ENCODE measurements at regions not wholly inside any gene's neighbourhood (a gene's known extent, or its start where the extent isn't known, plus 50 kb on each side); places are given as distances from the start of the nearest gene placed in this dataset.

GRCh38 chr1:232728507-232729263 lies 76.5 kb upstream of the MAP10 start:
- Histone ChIP-seq H3K4me3 (ENCODE audit: low read depth in 2 of 2, low read length in 2 of 2) (no peak overlapping the region), H3K36me3 (ENCODE audit: control insufficient read depth, insufficient read depth, low read length) (no peaks in the 10 kb centered on the region), H3K27me3 (ENCODE audit: control insufficient read depth, insufficient read depth, low read length) (no peaks in the 10 kb centered on the region), H3K27ac (ENCODE audit: low read length) (no peak overlapping the region), H3K9me3 (ENCODE audit: control insufficient read depth, insufficient read depth, low read depth, low read length) (no peaks in the 10 kb centered on the region), H3K4me1 (ENCODE audit: control insufficient read depth, insufficient read depth, low read length) (no peaks in the 10 kb centered on the region)
- DNase-seq (ENCODE audit: low read depth, low spot score) (no peak), ATAC-seq (no peak)
- in situ Hi-C loops (cut with HindIII; ENCODE audit: low pct_unique_long_range_greater_than_20kb, low sequenced_read_pairs) = no loop called here
- ChIA-PET POLR2A (no interaction called here), CTCF (no interaction called here)
- BruUV-seq (replicated peaks) = no TSS peak
- TF ChIP-seq POLR2AphosphoS5 (IDR thresholded peaks at IDR 0.05; ENCODE audit: low read depth, low read length) = no peak
- no peak for TF ChIP-seq SIN3A (IDR thresholded peaks at IDR 0.05; ENCODE audit: borderline replicate concordance, insufficient read depth, low read depth, low read length)
- TF ChIP-seq, protein P1, sequence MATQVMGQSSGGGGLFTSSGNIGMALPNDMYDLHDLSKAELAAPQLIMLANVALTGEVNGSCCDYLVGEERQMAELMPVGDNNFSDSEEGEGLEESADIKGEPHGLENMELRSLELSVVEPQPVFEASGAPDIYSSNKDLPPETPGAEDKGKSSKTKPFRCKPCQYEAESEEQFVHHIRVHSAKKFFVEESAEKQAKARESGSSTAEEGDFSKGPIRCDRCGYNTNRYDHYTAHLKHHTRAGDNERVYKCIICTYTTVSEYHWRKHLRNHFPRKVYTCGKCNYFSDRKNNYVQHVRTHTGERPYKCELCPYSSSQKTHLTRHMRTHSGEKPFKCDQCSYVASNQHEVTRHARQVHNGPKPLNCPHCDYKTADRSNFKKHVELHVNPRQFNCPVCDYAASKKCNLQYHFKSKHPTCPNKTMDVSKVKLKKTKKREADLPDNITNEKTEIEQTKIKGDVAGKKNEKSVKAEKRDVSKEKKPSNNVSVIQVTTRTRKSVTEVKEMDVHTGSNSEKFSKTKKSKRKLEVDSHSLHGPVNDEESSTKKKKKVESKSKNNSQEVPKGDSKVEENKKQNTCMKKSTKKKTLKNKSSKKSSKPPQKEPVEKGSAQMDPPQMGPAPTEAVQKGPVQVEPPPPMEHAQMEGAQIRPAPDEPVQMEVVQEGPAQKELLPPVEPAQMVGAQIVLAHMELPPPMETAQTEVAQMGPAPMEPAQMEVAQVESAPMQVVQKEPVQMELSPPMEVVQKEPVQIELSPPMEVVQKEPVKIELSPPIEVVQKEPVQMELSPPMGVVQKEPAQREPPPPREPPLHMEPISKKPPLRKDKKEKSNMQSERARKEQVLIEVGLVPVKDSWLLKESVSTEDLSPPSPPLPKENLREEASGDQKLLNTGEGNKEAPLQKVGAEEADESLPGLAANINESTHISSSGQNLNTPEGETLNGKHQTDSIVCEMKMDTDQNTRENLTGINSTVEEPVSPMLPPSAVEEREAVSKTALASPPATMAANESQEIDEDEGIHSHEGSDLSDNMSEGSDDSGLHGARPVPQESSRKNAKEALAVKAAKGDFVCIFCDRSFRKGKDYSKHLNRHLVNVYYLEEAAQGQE (IDR thresholded peaks at IDR 0.05; ENCODE audit: insufficient read depth in 1 of 2, low read depth in 2 of 2, low read length in 1 of 2) = no peak
- no peak for TF ChIP-seq CTCF (IDR thresholded peaks at IDR 0.05)
- TF ChIP-seq TCF7L2 (IDR thresholded peaks at IDR 0.05; ENCODE audit: low read depth, low read length) = no peak
- intact Hi-C loops (cut with micrococcal nuclease; ENCODE audit: unreplicated experiment) = no loop called here

DNA sequence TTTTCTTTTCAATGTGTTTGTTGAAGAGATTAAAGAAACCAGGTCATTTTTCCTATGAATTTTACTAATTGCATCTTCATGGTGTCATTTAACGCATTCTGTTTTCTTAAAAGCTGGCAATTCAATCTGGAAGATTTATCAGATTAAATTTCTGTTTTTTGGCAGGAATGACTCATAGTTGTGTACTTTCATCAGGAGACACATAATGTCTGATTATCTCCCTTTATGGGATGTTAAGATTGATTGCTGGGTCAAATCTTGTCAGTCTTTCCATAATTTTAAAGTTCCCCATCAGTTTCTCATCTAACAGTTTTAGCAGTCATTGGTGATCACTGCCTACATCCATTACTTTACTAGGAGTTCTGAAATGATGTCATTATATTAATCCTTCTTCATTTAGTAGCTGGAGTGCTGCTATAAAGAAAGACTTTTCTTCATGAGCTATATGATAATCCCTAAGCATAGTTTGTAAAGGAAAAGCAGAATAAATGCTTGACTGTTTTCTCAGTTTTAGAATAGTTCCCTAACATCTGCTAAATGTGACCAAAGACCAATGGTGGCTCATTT lies 72.8 kb upstream of the MAP10 start:
- CTCF ChIA-PET = no interaction called here
- no peaks in the 10 kb centered on the region for H3K9me3 ChIP-seq (ENCODE audit: control insufficient read depth, insufficient read depth, low read depth, low read length)
- BruUV-seq (replicated peaks) = no TSS peak
- TF ChIP-seq, protein P1 (IDR thresholded peaks at IDR 0.05; ENCODE audit: insufficient read depth in 1 of 2, low read depth in 2 of 2, low read length in 1 of 2) = no peak
- POLR2A ChIA-PET = no interaction called here
- intact Hi-C loops (cut with micrococcal nuclease; ENCODE audit: unreplicated experiment) = no loop called here
- H3K4me1 ChIP-seq (ENCODE audit: control insufficient read depth, insufficient read depth, low read length) = no peaks in the 10 kb centered on the region
- DNase-seq (ENCODE audit: low read depth, low spot score) = no peak
- in situ Hi-C loops (cut with HindIII; ENCODE audit: low pct_unique_long_range_greater_than_20kb, low sequenced_read_pairs) = no loop called here
- no peak overlapping the region for H3K4me3 ChIP-seq (ENCODE audit: low read depth in 2 of 2, low read length in 2 of 2)
- no peak overlapping the region for H3K27ac ChIP-seq (ENCODE audit: low read length)
- ATAC-seq = no peak
- no peaks in the 10 kb centered on the region for H3K36me3 ChIP-seq (ENCODE audit: control insufficient read depth, insufficient read depth, low read length)
- H3K27me3 ChIP-seq (ENCODE audit: control insufficient read depth, insufficient read depth, low read length) = no peaks in the 10 kb centered on the region

Measured in Panc1 (cell line).